ENCODE measurements at regions not wholly inside any gene's neighbourhood (a gene's known extent, or its start where the extent isn't known, plus 50 kb on each side); places are given as distances from the start of the nearest gene placed in this dataset.

GRCh38 chr7:10429511-10429910 is 544.2 kb upstream of the PHF14 start:
- TF ChIP-seq ZNF785 (tag by site-specific recombination; IDR thresholded peaks at IDR 0.05) (no peak), ZNF174 (tag by site-specific recombination; IDR thresholded peaks at IDR 0.05) (no peak), REST (tag by site-specific recombination; IDR thresholded peaks at IDR 0.05) (no peak), ZNF830 (tag by site-specific recombination; IDR thresholded peaks at IDR 0.05; ENCODE audit: low read depth) (no peak), ZNF391 (tag by site-specific recombination; IDR thresholded peaks at IDR 0.05; ENCODE audit: borderline replicate concordance, low read depth) (no peak), ZNF549 (tag by site-specific recombination; IDR thresholded peaks at IDR 0.05) (no peak), ZNF114 (tag by site-specific recombination; IDR thresholded peaks at IDR 0.05) (no peak)
- TF ChIP-seq, protein P1, sequence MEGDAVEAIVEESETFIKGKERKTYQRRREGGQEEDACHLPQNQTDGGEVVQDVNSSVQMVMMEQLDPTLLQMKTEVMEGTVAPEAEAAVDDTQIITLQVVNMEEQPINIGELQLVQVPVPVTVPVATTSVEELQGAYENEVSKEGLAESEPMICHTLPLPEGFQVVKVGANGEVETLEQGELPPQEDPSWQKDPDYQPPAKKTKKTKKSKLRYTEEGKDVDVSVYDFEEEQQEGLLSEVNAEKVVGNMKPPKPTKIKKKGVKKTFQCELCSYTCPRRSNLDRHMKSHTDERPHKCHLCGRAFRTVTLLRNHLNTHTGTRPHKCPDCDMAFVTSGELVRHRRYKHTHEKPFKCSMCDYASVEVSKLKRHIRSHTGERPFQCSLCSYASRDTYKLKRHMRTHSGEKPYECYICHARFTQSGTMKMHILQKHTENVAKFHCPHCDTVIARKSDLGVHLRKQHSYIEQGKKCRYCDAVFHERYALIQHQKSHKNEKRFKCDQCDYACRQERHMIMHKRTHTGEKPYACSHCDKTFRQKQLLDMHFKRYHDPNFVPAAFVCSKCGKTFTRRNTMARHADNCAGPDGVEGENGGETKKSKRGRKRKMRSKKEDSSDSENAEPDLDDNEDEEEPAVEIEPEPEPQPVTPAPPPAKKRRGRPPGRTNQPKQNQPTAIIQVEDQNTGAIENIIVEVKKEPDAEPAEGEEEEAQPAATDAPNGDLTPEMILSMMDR (tag by site-specific recombination; IDR thresholded peaks at IDR 0.05), result no peak
- TF ChIP-seq, protein P2, sequence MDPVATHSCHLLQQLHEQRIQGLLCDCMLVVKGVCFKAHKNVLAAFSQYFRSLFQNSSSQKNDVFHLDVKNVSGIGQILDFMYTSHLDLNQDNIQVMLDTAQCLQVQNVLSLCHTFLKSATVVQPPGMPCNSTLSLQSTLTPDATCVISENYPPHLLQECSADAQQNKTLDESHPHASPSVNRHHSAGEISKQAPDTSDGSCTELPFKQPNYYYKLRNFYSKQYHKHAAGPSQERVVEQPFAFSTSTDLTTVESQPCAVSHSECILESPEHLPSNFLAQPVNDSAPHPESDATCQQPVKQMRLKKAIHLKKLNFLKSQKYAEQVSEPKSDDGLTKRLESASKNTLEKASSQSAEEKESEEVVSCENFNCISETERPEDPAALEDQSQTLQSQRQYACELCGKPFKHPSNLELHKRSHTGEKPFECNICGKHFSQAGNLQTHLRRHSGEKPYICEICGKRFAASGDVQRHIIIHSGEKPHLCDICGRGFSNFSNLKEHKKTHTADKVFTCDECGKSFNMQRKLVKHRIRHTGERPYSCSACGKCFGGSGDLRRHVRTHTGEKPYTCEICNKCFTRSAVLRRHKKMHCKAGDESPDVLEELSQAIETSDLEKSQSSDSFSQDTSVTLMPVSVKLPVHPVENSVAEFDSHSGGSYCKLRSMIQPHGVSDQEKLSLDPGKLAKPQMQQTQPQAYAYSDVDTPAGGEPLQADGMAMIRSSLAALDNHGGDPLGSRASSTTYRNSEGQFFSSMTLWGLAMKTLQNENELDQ (tag by site-specific recombination; IDR thresholded peaks at IDR 0.05; ENCODE audit: low read depth), result no peak
- TF ChIP-seq, protein P3, sequence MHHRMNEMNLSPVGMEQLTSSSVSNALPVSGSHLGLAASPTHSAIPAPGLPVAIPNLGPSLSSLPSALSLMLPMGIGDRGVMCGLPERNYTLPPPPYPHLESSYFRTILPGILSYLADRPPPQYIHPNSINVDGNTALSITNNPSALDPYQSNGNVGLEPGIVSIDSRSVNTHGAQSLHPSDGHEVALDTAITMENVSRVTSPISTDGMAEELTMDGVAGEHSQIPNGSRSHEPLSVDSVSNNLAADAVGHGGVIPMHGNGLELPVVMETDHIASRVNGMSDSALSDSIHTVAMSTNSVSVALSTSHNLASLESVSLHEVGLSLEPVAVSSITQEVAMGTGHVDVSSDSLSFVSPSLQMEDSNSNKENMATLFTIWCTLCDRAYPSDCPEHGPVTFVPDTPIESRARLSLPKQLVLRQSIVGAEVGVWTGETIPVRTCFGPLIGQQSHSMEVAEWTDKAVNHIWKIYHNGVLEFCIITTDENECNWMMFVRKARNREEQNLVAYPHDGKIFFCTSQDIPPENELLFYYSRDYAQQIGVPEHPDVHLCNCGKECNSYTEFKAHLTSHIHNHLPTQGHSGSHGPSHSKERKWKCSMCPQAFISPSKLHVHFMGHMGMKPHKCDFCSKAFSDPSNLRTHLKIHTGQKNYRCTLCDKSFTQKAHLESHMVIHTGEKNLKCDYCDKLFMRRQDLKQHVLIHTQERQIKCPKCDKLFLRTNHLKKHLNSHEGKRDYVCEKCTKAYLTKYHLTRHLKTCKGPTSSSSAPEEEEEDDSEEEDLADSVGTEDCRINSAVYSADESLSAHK (tag by site-specific recombination; IDR thresholded peaks at IDR 0.05), result no peak
- TF ChIP-seq, protein P4, sequence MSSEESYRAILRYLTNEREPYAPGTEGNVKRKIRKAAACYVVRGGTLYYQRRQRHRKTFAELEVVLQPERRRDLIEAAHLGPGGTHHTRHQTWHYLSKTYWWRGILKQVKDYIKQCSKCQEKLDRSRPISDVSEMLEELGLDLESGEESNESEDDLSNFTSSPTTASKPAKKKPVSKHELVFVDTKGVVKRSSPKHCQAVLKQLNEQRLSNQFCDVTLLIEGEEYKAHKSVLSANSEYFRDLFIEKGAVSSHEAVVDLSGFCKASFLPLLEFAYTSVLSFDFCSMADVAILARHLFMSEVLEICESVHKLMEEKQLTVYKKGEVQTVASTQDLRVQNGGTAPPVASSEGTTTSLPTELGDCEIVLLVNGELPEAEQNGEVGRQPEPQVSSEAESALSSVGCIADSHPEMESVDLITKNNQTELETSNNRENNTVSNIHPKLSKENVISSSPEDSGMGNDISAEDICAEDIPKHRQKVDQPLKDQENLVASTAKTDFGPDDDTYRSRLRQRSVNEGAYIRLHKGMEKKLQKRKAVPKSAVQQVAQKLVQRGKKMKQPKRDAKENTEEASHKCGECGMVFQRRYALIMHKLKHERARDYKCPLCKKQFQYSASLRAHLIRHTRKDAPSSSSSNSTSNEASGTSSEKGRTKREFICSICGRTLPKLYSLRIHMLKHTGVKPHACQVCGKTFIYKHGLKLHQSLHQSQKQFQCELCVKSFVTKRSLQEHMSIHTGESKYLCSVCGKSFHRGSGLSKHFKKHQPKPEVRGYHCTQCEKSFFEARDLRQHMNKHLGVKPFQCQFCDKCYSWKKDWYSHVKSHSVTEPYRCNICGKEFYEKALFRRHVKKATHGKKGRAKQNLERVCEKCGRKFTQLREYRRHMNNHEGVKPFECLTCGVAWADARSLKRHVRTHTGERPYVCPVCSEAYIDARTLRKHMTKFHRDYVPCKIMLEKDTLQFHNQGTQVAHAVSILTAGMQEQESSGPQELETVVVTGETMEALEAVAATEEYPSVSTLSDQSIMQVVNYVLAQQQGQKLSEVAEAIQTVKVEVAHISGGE (tag by site-specific recombination; conservative IDR thresholded peaks at IDR 0.05; ENCODE audit: low read depth), result no peak

All from HEK293 (cell line).